Testis (tissue), 2 donors: ENCODE measurements at regions not wholly inside any gene's neighbourhood (a gene's known extent, or its start where the extent isn't known, plus 50 kb on each side); places are given as distances from the start of the nearest gene placed in this dataset.
A peak's percentile ranks its signal among the peaks of the same experiment; 100 is the strongest.

Experiments
- DNase-seq: peaks from one replicate; pipeline ENCODE4 v3.0.0-alpha.2; 2019
- H3K27ac ChIP-seq, 2 donors: fragments of 200-600 bp; sonication (generic); one replicate each; pipeline ENCODE4 v1.5.1; 2019
- H3K27me3 ChIP-seq: fragments of 200-600 bp; sonication (generic); one replicate; pipeline ENCODE4 v1.5.1; 2019
- H3K36me3 ChIP-seq: fragments of 200-600 bp; sonication (generic); one replicate; pipeline ENCODE4 v1.5.1; 2017; ENCODE audit warnings: low read depth; ENCODE audit errors: missing control alignments
- H3K4me1 ChIP-seq: fragments of 200-600 bp; sonication (generic); one replicate; pipeline ENCODE4 v1.5.1; 2019
- H3K4me3 ChIP-seq, 2 donors: fragments of 200-600 bp; sonication (generic); one replicate each; pipeline ENCODE4 v1.5.1; 2017 to 2019
- H3K9me3 ChIP-seq: fragments of 200-600 bp; sonication (generic); one replicate; pipeline ENCODE4 v1.5.1; 2017
- POLR2A ChIP-seq: fragments of 450-650 bp; IDR thresholded peaks from one replicate; pipeline ENCODE4 v1.6.1; 2017; ENCODE audit warnings: antibody characterized with exemption, mild to moderate bottlenecking, moderate library complexity
- WGBS, 2 donors: methylation state at CpG; one replicate each; pipeline ENCODE4 v1.1.5; 2018; 5-methylcytosine and 5-hydroxymethylcytosine counted together
- intact Hi-C: fragments of 100-400 bp; cut with DNase I; formaldehyde crosslinking; loops from one replicate; pipeline ENCODE4 v1.15.1; 2023; ENCODE audit warnings: low total_unique reads
- TF ChIP-seq, protein P1 (sequence below), 3 experiments: fragments of 450-650 bp in 2 of 3; fragments of 200-600 bp in 1 of 3; sonication (generic) in 1 of 3; IDR thresholded peaks; one replicate each; pipeline ENCODE4 v1.5.1; 2016 to 2019; ENCODE audit warnings: antibody characterized with exemption in 3 of 3, mild to moderate bottlenecking in 2 of 3, moderate library complexity in 1 of 3

DNA sequence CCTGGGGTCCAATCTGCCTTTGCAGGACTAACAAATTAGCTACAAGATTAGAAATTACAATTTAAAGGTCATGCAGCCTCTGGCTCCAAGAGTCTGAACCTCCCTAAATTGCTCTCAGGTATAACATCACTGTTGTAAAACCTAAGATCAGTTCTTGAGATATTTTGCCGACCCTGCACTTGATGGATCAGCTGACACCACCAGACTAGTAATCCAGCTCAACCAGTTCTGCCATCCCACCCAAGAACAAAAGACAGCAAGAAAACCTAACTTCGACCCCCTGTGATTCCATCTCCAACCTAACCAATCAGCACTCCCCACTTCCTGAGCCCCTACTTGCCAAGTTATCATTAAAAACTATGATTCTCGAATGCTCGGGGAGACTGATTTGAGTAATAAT is 323.0 kb upstream of the BOD1L1 start:
- TF ChIP-seq, protein P1, sequence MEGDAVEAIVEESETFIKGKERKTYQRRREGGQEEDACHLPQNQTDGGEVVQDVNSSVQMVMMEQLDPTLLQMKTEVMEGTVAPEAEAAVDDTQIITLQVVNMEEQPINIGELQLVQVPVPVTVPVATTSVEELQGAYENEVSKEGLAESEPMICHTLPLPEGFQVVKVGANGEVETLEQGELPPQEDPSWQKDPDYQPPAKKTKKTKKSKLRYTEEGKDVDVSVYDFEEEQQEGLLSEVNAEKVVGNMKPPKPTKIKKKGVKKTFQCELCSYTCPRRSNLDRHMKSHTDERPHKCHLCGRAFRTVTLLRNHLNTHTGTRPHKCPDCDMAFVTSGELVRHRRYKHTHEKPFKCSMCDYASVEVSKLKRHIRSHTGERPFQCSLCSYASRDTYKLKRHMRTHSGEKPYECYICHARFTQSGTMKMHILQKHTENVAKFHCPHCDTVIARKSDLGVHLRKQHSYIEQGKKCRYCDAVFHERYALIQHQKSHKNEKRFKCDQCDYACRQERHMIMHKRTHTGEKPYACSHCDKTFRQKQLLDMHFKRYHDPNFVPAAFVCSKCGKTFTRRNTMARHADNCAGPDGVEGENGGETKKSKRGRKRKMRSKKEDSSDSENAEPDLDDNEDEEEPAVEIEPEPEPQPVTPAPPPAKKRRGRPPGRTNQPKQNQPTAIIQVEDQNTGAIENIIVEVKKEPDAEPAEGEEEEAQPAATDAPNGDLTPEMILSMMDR (IDR thresholded peaks at IDR 0.05), result no peak
- no peak for TF ChIP-seq POLR2A
- WGBS, 2 donors, result 77 to 83% methylated on average over 4 of the region's 4 CpGs
- Histone ChIP-seq H3K9me3 (no peaks in the 10 kb centered on the region), H3K4me1 (no peaks in the 10 kb centered on the region), H3K27ac (no peak overlapping the region), H3K27me3 (no peaks in the 10 kb centered on the region), H3K36me3 (no peaks in the 10 kb centered on the region), H3K4me3 (no peak overlapping the region)
- no peak for DNase-seq
- intact Hi-C loops, result no loop called here

DNA sequence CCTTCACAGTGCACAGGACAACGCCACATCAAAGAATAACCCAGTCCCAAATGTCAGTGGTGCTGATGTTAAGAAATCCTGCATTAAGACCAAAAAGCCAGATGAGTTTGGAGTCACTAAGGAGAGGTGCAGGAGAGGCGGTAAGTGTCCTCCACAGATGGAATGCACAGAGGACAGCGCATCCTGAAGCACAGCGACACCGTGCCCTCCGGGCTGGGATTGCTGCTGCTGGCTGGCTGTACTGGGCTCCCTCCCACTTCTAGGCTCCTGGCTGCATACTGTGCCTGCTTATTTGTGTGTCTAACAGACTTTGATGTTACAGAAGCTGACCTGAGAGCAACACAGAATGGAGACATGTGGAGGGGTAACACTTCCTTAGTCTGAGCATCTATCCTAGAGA is 325.6 kb upstream of the BOD1L1 start:
- H3K9me3 ChIP-seq, result no peaks in the 10 kb centered on the region
- no peaks in the 10 kb centered on the region for H3K36me3 ChIP-seq
- TF ChIP-seq, protein P1 (IDR thresholded peaks at IDR 0.05), result no peak
- no peak for TF ChIP-seq POLR2A
- no peaks in the 10 kb centered on the region for H3K27me3 ChIP-seq
- H3K27ac ChIP-seq, result no peak overlapping the region
- peaks cover 4% of the 10 kb centered on the region for H3K4me1 ChIP-seq
- 68 to 90% methylated on average over 5 to 6 of the region's 6 CpGs for WGBS, 2 donors
- intact Hi-C loops, result no loop called here
- H3K4me3 ChIP-seq, result no peak overlapping the region
- DNase-seq, result peak; percentile 71

DNA sequence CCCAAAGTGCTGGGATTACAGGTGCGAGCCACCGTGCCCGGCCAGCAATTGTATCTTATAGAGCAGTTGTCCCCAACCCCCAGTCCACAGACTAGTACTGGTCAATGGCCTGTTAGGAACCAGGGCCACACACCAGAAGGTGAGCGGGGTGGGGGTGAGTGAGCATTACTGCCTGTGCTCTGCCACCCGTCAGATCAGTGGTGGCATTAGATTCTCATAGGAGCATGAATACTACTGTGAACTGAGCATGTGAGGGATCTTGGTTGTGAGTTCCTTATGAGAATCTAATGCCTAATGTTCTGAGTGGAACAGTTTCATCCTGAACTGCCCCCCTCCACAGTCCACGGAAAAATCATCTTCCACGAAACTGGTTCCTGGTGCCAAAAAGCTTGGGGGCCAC is 328.0 kb upstream of the BOD1L1 start:
- no peak overlapping the region for H3K27ac ChIP-seq
- no peak for DNase-seq
- H3K27me3 ChIP-seq, result no peaks in the 10 kb centered on the region
- no peak for TF ChIP-seq POLR2A
- TF ChIP-seq, protein P1 (IDR thresholded peaks at IDR 0.05), result no peak
- H3K36me3 ChIP-seq, result no peaks in the 10 kb centered on the region
- intact Hi-C loops, result no loop called here
- 84 to 96% methylated on average over 7 of the region's 7 CpGs for WGBS, 2 donors
- H3K9me3 ChIP-seq, result no peaks in the 10 kb centered on the region
- peaks cover 4% of the 10 kb centered on the region for H3K4me1 ChIP-seq
- H3K4me3 ChIP-seq, result no peak overlapping the region

DNA sequence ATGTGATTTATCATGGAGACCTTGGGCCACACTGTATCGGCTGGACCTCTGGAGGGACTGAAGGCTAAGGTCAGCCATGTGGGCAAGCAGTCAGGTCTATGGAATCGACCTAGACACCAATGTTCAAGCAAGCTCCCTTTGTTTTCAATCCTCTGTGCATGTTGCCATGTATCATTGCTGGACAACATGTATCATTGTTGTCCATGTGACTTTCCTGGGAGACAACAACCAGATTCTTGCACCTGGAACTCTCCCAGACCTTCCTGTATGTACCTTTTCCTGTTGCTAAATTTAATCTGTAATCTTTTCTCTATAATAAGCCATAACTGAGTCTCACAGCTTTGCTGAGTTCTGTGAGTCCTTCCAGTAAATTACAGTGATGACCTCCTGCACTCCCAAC is 329.4 kb upstream of the BOD1L1 start:
- H3K27ac ChIP-seq, result no peak overlapping the region
- no peaks in the 10 kb centered on the region for H3K9me3 ChIP-seq
- H3K4me3 ChIP-seq, result no peak overlapping the region
- no peaks in the 10 kb centered on the region for H3K27me3 ChIP-seq
- TF ChIP-seq, protein P1 (IDR thresholded peaks at IDR 0.05), result no peak
- no peak for TF ChIP-seq POLR2A
- WGBS, 2 donors, result 57 to 69% methylated on average over 2 of the region's 2 CpGs
- intact Hi-C loops, result no loop called here
- no peak for DNase-seq
- peaks cover 4% of the 10 kb centered on the region for H3K4me1 ChIP-seq
- H3K36me3 ChIP-seq, result no peaks in the 10 kb centered on the region

DNA sequence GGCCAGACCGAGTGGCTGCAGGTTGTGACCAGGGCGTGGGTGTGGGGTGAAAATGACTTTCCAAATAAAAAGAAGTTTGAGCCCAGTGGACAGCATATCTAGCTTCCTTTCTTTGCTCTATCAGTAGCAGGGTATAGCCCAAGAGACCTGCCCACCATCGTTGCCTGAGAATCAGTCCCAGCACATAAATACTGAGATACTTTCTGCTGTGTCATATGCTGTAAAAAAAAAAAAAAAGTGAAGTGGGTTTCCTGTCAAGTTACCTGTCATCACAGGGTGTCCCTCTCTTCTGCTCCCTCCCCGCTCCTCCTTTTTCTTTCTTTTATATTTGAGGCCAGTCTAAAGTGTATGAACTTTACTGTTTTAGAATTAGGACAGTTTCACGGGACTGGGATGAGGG is 330.3 kb upstream of the BOD1L1 start:
- 76 to 88% methylated on average over 5 of the region's 5 CpGs for WGBS, 2 donors
- Histone ChIP-seq H3K36me3 (no peaks in the 10 kb centered on the region), H3K27me3 (no peaks in the 10 kb centered on the region), H3K4me3 (no peak overlapping the region), H3K4me1 (peaks cover 4% of the 10 kb centered on the region), H3K9me3 (no peaks in the 10 kb centered on the region), H3K27ac (no peak overlapping the region)
- intact Hi-C loops, result no loop called here
- TF ChIP-seq, protein P1 (IDR thresholded peaks at IDR 0.05), result no peak
- TF ChIP-seq POLR2A, result no peak
- no peak for DNase-seq
